K562 (cell line): ENCODE measurements at regions not wholly inside any gene's neighbourhood (a gene's known extent, or its start where the extent isn't known, plus 50 kb on each side); places are given as distances from the start of the nearest gene placed in this dataset.

Experiments used
- ADNP ChIP-seq: fragments of 200-800 bp; sonication (Bioruptor generic); IDR thresholded peaks from 2 replicates; pipeline ENCODE4 v1.6.1; 2016; ENCODE audit warnings: missing genetic modification characterization, missing compliant biosample characterization
- BRCA1 ChIP-seq, 2 experiments: fragments of 450-650 bp in 1 of 2; sonication (generic) in 1 of 2; formaldehyde crosslinking in 1 of 2; IDR thresholded peaks; 2 replicates each; pipeline versions ENCODE4 v1.5.0 to v1.6.1; 2017 to 2020; ENCODE audit warnings: mild to moderate bottlenecking in 1 of 2, missing genetic modification reagents in 1 of 2
- CUX1 ChIP-seq: fragments of 200-800 bp; sonication (Bioruptor generic); IDR thresholded peaks from 2 replicates; pipeline ENCODE4 v1.6.1; 2016; ENCODE audit warnings: missing genetic modification characterization, missing compliant biosample characterization
- EZH2 ChIP-seq: IDR thresholded peaks from 2 replicates; pipeline ENCODE4 v1.6.1; 2012; ENCODE audit warnings: low read depth, mild to moderate bottlenecking, inconsistent platforms, low read length, borderline replicate concordance
- HCFC1 ChIP-seq: IDR thresholded peaks from 2 replicates; pipeline ENCODE4 v1.6.1; 2012; ENCODE audit warnings: low read depth, low read length, improper control_type of control experiment
- KLF10 ChIP-seq: fragments of 250-450 bp; sonication (Bioruptor Pico); IDR thresholded peaks from 2 replicates; pipeline ENCODE4 v1.6.1; 2021; ENCODE audit warnings: matching md5 sums
- KLF16 ChIP-seq: IDR thresholded peaks from 2 replicates; pipeline ENCODE4 v1.6.1; 2016; ENCODE audit warnings: antibody characterized with exemption
- MAX ChIP-seq: sonication (generic); formaldehyde crosslinking; IDR thresholded peaks from 2 replicates; pipeline ENCODE4 v1.9.0; 2022; ENCODE audit warnings: mild to moderate bottlenecking, missing genetic modification reagents
- MECOM ChIP-seq: fragments of 250-450 bp; sonication (Bioruptor Pico); IDR thresholded peaks from 2 replicates; pipeline ENCODE4 v1.8.0; 2022; ENCODE audit warnings: inconsistent platforms
- MYNN ChIP-seq, 2 experiments: sonication (generic); formaldehyde crosslinking in 1 of 2; IDR thresholded peaks; 2 replicates each; pipeline versions ENCODE4 v1.5.0 to v1.6.1; 2016 to 2020; ENCODE audit warnings: antibody characterized with exemption in 1 of 2, missing genetic modification reagents in 1 of 2
- NCOA2 ChIP-seq, 2 experiments: fragments of 450-650 bp; IDR thresholded peaks; 2 replicates each; pipeline ENCODE4 v1.6.1; 2018; ENCODE audit warnings: mild to moderate bottlenecking in 2 of 2, moderate library complexity in 1 of 2; ENCODE audit not compliant: partially characterized antibody in 2 of 2
- NCOA4 ChIP-seq: fragments of 450-650 bp; IDR thresholded peaks from 2 replicates; pipeline ENCODE4 v1.6.1; 2018; ENCODE audit warnings: mild to moderate bottlenecking; ENCODE audit not compliant: partially characterized antibody
- NCOR1 ChIP-seq: fragments of 450-650 bp; IDR thresholded peaks from 2 replicates; pipeline ENCODE4 v1.6.1; 2016; ENCODE audit warnings: mild to moderate bottlenecking, moderate library complexity
- NELFE ChIP-seq: IDR thresholded peaks from 2 replicates; pipeline ENCODE4 v1.6.1; 2011; ENCODE audit warnings: mild to moderate bottlenecking; ENCODE audit not compliant: insufficient read depth, insufficient read length
- PHF20 ChIP-seq: fragments of 450-650 bp; IDR thresholded peaks from 2 replicates; pipeline ENCODE4 v1.6.1; 2018; ENCODE audit not compliant: partially characterized antibody
- PHTF2 ChIP-seq: fragments of 250-450 bp; sonication (Bioruptor Pico); IDR thresholded peaks from 2 replicates; pipeline ENCODE4 v1.5.0; 2021; ENCODE audit warnings: mild to moderate bottlenecking
- POLR3G ChIP-seq: IDR thresholded peaks from 2 replicates; pipeline ENCODE4 v1.6.1; 2011; ENCODE audit not compliant: insufficient read length, insufficient replicate concordance; ENCODE audit errors: extremely low read depth
- RAD21 ChIP-seq, 2 experiments: fragments of 250-450 bp in 1 of 2; fragments of 450-650 bp in 1 of 2; sonication (Bioruptor Pico) in 1 of 2; formaldehyde crosslinking in 1 of 2; IDR thresholded peaks in 1 of 2; conservative IDR thresholded peaks in 1 of 2; 2 replicates each; pipeline versions ENCODE4 v1.4.0 to v1.8.0; 2020 to 2022; ENCODE audit warnings: mild to moderate bottlenecking in 2 of 2, moderate library complexity in 1 of 2
- SNAPC5 ChIP-seq: fragments of 250-450 bp; sonication (Bioruptor Pico); IDR thresholded peaks from 2 replicates; pipeline ENCODE4 v1.8.0; 2021; ENCODE audit warnings: moderate library complexity, mild to moderate bottlenecking, inconsistent platforms
- SRSF9 ChIP-seq: fragments of 200-400 bp; formaldehyde crosslinking; IDR thresholded peaks from 2 replicates; pipeline ENCODE4 v1.6.1; 2017; ENCODE audit warnings: low read depth, low read length, borderline replicate concordance
- ZKSCAN3 ChIP-seq: fragments of 250-450 bp; sonication (Bioruptor Pico); IDR thresholded peaks from 2 replicates; pipeline ENCODE4 v1.4.0; 2020
- ZNF263 ChIP-seq: sonication (generic); formaldehyde crosslinking; IDR thresholded peaks from 2 replicates; pipeline ENCODE4 v1.8.0; 2022; ENCODE audit warnings: mild to moderate bottlenecking, missing genetic modification reagents, borderline replicate concordance
- ZNF408 ChIP-seq: fragments of 250-450 bp; sonication (Bioruptor Pico); IDR thresholded peaks from 2 replicates; pipeline ENCODE4 v1.4.0; 2020; ENCODE audit warnings: low read depth, mild to moderate bottlenecking, moderate library complexity

- no peak for TF ChIP-seq CUX1 (CRISPR knock-in tag)
- no peak for TF ChIP-seq SRSF9
- TF ChIP-seq EZH2, result no peak
- TF ChIP-seq NCOA2 (IDR thresholded peaks at IDR 0.05; ENCODE audit: partially characterized antibody in 2 of 2), result no peak
- peak in 1 of 2 experiments; percentile 35; a peak in 2 of 4 replicates for TF ChIP-seq RAD21 (CRISPR knock-in tag; conservative IDR thresholded peaks at IDR 0.05 in 1 of 2, IDR thresholded peaks at IDR 0.05 in 1 of 2)
- TF ChIP-seq NCOR1, result peak; percentile 55
- TF ChIP-seq PHTF2, result no peak
- TF ChIP-seq KLF16, result 0 out of 2 replicates have a peak, but pooled peaks have one; percentile 22
- TF ChIP-seq POLR3G, result no peak
- TF ChIP-seq MAX, result no peak
- TF ChIP-seq KLF10 (CRISPR knock-in tag), result no peak
- TF ChIP-seq NELFE, result no peak
- TF ChIP-seq PHF20, result no peak
- TF ChIP-seq BRCA1 (IDR thresholded peaks at IDR 0.05), result no peak
- TF ChIP-seq BRCA1 (CRISPR knock-in tag; IDR thresholded peaks at IDR 0.05), result no peak
- TF ChIP-seq ZNF263 (CRISPR knock-in tag), result peak; percentile 68; the same call in 1 of the 2 replicates
- no peak for TF ChIP-seq SNAPC5
- no peak for TF ChIP-seq MECOM (CRISPR knock-in tag)
- TF ChIP-seq NCOA4, result no peak
- no peak for TF ChIP-seq HCFC1
- TF ChIP-seq ADNP (tag), result no peak
- TF ChIP-seq MYNN (IDR thresholded peaks at IDR 0.05), result no peak
- no peak for TF ChIP-seq MYNN (CRISPR knock-in tag; IDR thresholded peaks at IDR 0.05)
- TF ChIP-seq ZKSCAN3, result no peak
- TF ChIP-seq ZNF408 (CRISPR knock-in tag), result no peak
Observed at GRCh38 chr6:781350-781961, 88.5 kb upstream of the EXOC2 start (continued).
